SH-SY5Y (cell line): ENCODE measurements at regions not wholly inside any gene's neighbourhood (a gene's known extent, or its start where the extent isn't known, plus 50 kb on each side); places are given as distances from the start of the nearest gene placed in this dataset.

ENCODE experiments used
- GATA2 ChIP-seq: IDR thresholded peaks from 2 replicates; pipeline ENCODE4 v1.6.1; 2011; ENCODE audit warnings: mild to moderate bottlenecking, low read depth, low read length
- GATA3 ChIP-seq: IDR thresholded peaks from 2 replicates; pipeline ENCODE4 v1.6.1; 2011; ENCODE audit warnings: low read depth, mild to moderate bottlenecking, low read length, moderate library complexity

GRCh38 chr1:168933141-168933805 is 173.2 kb upstream of the ATP1B1 start:
- TF ChIP-seq GATA2 (no peak), GATA3 (no peak)
